OCI-LY3 (cell line): ENCODE measurements at regions not wholly inside any gene's neighbourhood (a gene's known extent, or its start where the extent isn't known, plus 50 kb on each side); places are given as distances from the start of the nearest gene placed in this dataset.

ENCODE experiments used
- EZH2phosphoT487 ChIP-seq: fragments of 200-600 bp; shearing (Covaris generic); IDR thresholded peaks from 2 replicates; pipeline ENCODE4 v1.6.1; 2018; ENCODE audit warnings: antibody characterized with exemption, mixed run types, low read depth
- TF ChIP-seq, protein P1 (sequence below): fragments of 200-600, 300-600 bp; sonication (generic); IDR thresholded peaks from 2 replicates; pipeline ENCODE4 v1.5.1; 2014; ENCODE audit warnings: antibody characterized with exemption, low read length, low read depth

DNA sequence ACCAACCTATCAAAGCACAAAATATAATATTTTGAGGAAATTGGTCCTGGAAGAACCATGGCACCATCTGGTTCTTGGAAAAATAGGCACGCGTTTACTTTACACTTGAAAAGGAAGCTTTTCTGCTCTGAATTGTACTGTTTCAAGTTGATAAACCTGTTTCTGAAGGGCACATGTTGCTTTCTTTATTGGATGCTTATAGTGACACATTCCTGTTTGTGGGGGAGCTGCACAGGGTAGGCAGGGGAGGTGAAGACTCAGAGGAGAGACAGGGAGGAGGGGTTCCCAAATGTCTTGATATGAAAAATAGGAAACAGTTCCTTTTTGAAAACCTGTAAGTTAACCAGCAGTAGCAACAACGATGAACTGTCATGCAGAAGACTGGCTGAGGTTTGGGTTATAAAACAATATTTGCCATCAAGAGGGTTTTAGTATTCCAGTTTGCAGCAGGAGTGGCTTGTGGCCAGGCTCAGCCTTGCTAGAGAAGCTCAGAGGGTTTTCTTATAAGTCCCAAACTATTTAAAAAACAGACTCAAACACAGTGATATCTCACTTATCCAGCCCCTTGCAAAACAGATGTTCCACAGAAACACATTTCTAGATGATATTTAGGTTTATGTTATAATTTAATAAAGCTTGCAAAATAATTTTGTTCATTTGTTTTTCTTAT is 127.0 kb upstream of the MROH9 start:
- TF ChIP-seq, protein P1, sequence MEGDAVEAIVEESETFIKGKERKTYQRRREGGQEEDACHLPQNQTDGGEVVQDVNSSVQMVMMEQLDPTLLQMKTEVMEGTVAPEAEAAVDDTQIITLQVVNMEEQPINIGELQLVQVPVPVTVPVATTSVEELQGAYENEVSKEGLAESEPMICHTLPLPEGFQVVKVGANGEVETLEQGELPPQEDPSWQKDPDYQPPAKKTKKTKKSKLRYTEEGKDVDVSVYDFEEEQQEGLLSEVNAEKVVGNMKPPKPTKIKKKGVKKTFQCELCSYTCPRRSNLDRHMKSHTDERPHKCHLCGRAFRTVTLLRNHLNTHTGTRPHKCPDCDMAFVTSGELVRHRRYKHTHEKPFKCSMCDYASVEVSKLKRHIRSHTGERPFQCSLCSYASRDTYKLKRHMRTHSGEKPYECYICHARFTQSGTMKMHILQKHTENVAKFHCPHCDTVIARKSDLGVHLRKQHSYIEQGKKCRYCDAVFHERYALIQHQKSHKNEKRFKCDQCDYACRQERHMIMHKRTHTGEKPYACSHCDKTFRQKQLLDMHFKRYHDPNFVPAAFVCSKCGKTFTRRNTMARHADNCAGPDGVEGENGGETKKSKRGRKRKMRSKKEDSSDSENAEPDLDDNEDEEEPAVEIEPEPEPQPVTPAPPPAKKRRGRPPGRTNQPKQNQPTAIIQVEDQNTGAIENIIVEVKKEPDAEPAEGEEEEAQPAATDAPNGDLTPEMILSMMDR: no peak
- TF ChIP-seq EZH2phosphoT487: no peak
